ENCODE measurements at regions not wholly inside any gene's neighbourhood (a gene's known extent, or its start where the extent isn't known, plus 50 kb on each side); places are given as distances from the start of the nearest gene placed in this dataset.

DNA sequence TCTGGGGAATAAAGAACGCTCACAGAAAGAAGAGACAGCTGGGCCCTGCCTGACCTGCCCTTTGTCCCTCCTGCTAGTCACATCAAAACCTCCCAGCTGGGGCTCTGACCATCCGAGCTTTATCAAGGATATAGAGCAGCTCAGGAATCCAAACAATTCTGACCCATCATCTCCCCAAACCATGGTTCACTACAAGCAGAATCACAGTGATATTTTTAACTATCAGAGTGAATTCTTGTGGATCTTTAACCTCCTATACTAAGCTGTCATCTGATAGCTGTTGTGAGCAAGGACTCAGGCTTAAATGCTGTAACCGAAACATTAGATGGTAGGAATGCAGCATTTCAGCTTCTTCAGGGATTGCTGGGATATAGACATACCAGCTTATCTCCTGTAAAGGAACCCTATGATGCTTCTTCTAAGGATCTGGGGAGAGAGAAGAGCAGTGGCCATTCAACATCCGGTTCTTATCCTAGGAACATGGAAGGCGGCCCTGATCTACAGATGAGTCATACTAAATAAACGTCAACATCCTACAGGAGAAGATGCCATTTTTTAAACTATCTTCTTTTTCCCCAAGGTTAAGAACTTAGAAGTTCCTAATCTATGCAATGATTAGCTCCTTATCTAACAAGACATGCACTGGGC lies 84.7 kb upstream of the AKIP1 start (continued):
- no peak for TF ChIP-seq PPARD (CRISPR knock-in tag; IDR thresholded peaks at IDR 0.05)
- TF ChIP-seq TAF9B (IDR thresholded peaks at IDR 0.05; ENCODE audit: partially characterized antibody), result no peak
- TF ChIP-seq ARNT (IDR thresholded peaks at IDR 0.05), result no peak
- no peak for TF ChIP-seq ZNF23 (CRISPR knock-in tag; IDR thresholded peaks at IDR 0.05)
- TF ChIP-seq LCOR (CRISPR knock-in tag; IDR thresholded peaks at IDR 0.05), result peak; percentile 79
- TF ChIP-seq EP300 (IDR thresholded peaks at IDR 0.05; ENCODE audit: low read length), result peak; percentile 64
- peak; percentile 71 for TF ChIP-seq GABPA (tag; conservative IDR thresholded peaks at IDR 0.05; ENCODE audit: low read depth)
- TF ChIP-seq, protein P1, sequence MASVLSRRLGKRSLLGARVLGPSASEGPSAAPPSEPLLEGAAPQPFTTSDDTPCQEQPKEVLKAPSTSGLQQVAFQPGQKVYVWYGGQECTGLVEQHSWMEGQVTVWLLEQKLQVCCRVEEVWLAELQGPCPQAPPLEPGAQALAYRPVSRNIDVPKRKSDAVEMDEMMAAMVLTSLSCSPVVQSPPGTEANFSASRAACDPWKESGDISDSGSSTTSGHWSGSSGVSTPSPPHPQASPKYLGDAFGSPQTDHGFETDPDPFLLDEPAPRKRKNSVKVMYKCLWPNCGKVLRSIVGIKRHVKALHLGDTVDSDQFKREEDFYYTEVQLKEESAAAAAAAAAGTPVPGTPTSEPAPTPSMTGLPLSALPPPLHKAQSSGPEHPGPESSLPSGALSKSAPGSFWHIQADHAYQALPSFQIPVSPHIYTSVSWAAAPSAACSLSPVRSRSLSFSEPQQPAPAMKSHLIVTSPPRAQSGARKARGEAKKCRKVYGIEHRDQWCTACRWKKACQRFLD (CRISPR knock-in tag; IDR thresholded peaks at IDR 0.05), result peak; percentile 54; the same call in 1 of the 2 replicates
- no peak for TF ChIP-seq RBM25 (IDR thresholded peaks at IDR 0.05; ENCODE audit: low read depth, low read length, severe bottlenecking)
- no peak for TF ChIP-seq ZNF408 (CRISPR knock-in tag; IDR thresholded peaks at IDR 0.05; ENCODE audit: low read depth)

Measured in K562 (cell line).